ENCODE measurements at regions not wholly inside any gene's neighbourhood (a gene's known extent, or its start where the extent isn't known, plus 50 kb on each side); places are given as distances from the start of the nearest gene placed in this dataset.

DNA sequence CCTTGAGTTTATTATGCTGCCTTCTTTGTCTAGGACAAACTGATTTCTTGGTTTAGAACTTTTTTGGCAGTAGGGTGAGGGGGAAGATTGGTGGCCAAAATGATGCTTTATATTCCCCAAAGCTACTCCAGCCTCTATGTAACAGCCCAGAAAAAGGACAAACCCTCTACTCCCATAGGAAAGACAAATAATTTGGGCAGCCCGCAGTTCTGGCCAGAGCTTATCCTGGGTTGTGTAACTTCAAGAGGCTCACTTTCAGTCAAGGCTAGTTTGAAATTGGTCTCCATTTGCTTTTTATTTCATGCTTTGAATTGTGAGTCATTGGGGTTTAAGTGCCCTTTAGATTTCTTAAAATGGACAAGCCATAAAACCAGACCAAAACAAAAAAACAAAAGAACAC lies 142.3 kb downstream of the OLFM4 start:
- Histone ChIP-seq H3K9me3 (ENCODE audit: low read depth) (no peaks in the 10 kb centered on the region), H3K4me3 (no peak overlapping the region), H3K27me3 (no peaks in the 10 kb centered on the region), H3K4me1 (ENCODE audit: low read depth) (no peaks in the 10 kb centered on the region), H3K27ac (no peak overlapping the region), H3K36me3 (no peaks in the 10 kb centered on the region)
- no peak for DNase-seq (ENCODE audit: low read depth in 1 of 2, low spot score in 1 of 2)
- TF ChIP-seq, protein P1, sequence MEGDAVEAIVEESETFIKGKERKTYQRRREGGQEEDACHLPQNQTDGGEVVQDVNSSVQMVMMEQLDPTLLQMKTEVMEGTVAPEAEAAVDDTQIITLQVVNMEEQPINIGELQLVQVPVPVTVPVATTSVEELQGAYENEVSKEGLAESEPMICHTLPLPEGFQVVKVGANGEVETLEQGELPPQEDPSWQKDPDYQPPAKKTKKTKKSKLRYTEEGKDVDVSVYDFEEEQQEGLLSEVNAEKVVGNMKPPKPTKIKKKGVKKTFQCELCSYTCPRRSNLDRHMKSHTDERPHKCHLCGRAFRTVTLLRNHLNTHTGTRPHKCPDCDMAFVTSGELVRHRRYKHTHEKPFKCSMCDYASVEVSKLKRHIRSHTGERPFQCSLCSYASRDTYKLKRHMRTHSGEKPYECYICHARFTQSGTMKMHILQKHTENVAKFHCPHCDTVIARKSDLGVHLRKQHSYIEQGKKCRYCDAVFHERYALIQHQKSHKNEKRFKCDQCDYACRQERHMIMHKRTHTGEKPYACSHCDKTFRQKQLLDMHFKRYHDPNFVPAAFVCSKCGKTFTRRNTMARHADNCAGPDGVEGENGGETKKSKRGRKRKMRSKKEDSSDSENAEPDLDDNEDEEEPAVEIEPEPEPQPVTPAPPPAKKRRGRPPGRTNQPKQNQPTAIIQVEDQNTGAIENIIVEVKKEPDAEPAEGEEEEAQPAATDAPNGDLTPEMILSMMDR (IDR thresholded peaks at IDR 0.05; ENCODE audit: low read depth, low read length) = no peak

DNA sequence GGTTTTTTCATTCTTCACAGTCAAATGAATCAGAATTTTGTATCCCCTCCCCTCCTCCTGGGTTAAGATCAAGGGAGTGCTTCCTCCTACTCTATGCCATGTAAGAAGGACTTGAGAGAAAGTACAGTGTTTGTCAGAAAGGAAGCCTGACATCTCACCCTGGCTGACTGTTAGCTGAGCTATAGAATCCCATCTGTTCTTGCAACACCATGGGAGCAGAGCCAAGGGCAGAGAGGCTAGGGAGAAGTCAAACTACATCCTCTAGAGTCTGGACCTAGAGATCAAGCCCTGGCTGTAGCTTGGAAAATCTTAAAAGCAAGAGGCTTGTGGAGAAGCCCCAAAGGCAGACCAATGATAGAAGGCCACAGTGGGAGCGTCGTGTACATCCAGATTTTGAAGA lies 145.9 kb downstream of the OLFM4 start:
- no peak overlapping the region for H3K27ac ChIP-seq
- no peaks in the 10 kb centered on the region for H3K36me3 ChIP-seq
- no peaks in the 10 kb centered on the region for H3K9me3 ChIP-seq (ENCODE audit: low read depth)
- TF ChIP-seq, protein P1 (IDR thresholded peaks at IDR 0.05; ENCODE audit: low read depth, low read length) = no peak
- H3K27me3 ChIP-seq = no peaks in the 10 kb centered on the region
- H3K4me1 ChIP-seq (ENCODE audit: low read depth) = no peaks in the 10 kb centered on the region
- peak in 1 of 2 donors; percentile 4 for DNase-seq (ENCODE audit: low read depth in 1 of 2, low spot score in 1 of 2)
- no peak overlapping the region for H3K4me3 ChIP-seq

DNA sequence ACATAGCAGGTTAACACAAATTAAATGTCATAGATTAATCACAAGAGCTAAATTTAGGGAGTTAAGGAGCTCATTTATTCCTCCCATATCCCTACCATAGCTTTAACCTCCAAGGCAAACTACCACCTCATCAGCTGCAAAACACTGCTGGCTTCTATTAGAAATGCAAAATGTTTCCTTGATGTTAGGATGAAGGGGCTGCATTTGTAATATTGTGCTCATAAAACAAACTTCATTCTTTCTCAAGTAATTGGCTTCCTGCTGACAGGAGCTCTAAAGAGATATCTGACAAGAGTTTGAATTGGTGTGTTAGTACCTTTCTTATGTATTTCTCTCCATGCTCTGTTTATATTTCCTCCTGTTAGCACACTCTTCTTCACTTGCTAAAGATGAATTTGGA lies 152.1 kb downstream of the OLFM4 start:
- TF ChIP-seq, protein P1 (IDR thresholded peaks at IDR 0.05; ENCODE audit: low read depth, low read length) = no peak
- no peak overlapping the region for H3K27ac ChIP-seq
- no peaks in the 10 kb centered on the region for H3K9me3 ChIP-seq (ENCODE audit: low read depth)
- H3K27me3 ChIP-seq = no peaks in the 10 kb centered on the region
- H3K4me3 ChIP-seq = no peak overlapping the region
- no peak for DNase-seq (ENCODE audit: low read depth in 1 of 2, low spot score in 1 of 2)
- H3K4me1 ChIP-seq (ENCODE audit: low read depth) = no peaks in the 10 kb centered on the region
- H3K36me3 ChIP-seq = no peaks in the 10 kb centered on the region

DNA sequence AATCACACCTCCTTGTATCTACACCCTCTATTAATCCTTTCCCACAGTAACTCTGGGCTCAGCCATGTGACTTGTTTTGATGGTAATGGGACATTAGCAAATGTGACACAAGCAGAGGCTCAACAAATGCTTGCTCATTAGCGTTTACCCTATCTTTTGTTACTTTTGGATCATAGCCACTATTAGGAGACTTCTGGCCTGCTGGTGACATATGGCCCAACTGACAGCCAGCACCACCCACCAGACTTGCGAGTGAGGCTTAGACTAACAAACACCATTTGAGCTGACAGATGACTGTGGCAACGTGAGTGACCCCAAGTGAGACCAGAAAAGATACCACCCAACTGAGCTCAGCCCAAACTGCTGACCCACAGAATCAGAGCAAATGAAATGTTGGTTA lies 154.1 kb downstream of the OLFM4 start:
- Histone ChIP-seq H3K9me3 (ENCODE audit: low read depth) (no peaks in the 10 kb centered on the region), H3K36me3 (no peaks in the 10 kb centered on the region), H3K4me1 (ENCODE audit: low read depth) (no peaks in the 10 kb centered on the region), H3K27me3 (no peaks in the 10 kb centered on the region), H3K4me3 (no peak overlapping the region), H3K27ac (no peak overlapping the region)
- TF ChIP-seq, protein P1 (IDR thresholded peaks at IDR 0.05; ENCODE audit: low read depth, low read length) = no peak
- DNase-seq (ENCODE audit: low read depth in 1 of 2, low spot score in 1 of 2) = no peak

DNA sequence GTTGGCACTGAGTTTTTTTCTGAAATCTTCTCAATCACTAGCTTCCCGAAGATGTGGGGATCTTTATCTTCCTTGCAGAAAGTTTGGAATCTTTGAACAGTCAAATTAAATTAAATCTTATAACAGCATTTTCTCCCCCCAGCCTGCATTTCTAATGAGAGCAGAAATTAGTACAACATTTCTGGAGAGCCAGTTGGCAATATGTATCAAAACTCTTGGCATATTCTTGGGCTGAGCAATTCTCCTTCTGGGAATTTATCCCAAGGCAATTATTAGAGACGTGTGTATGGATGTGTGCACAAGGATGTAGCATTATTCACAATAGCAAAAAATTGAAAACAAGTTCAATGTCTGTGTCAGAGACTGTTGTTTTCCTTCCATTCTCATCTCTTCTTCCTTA lies 159.5 kb downstream of the OLFM4 start:
- Histone ChIP-seq H3K9me3 (ENCODE audit: low read depth) (no peaks in the 10 kb centered on the region), H3K4me1 (ENCODE audit: low read depth) (peaks cover 8% of the 10 kb centered on the region), H3K4me3 (no peak overlapping the region), H3K36me3 (no peaks in the 10 kb centered on the region), H3K27me3 (no peaks in the 10 kb centered on the region), H3K27ac (no peak overlapping the region)
- DNase-seq (ENCODE audit: low read depth in 1 of 2, low spot score in 1 of 2) = no peak
- TF ChIP-seq, protein P1 (IDR thresholded peaks at IDR 0.05; ENCODE audit: low read depth, low read length) = no peak

DNA sequence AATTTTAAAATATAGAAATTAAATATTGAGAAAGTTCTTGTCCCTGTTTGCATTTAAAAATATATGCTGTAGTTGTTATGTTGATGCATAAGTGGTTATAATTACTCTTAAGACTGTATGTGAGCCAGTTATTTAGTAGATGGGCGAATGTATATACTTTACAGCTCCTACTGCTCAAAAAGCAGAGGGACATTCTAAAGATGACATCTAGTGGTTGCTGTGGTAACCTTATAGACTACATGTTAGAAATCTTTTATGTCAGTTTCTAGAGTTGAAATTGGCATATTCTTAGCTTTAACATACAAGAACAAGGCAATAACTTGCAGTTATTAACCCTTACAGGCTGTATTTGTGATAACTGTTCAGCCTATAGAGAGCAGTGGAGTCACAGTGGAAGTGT lies 160.5 kb downstream of the OLFM4 start:
- H3K27ac ChIP-seq = no peak overlapping the region
- no peak overlapping the region for H3K4me3 ChIP-seq
- no peaks in the 10 kb centered on the region for H3K27me3 ChIP-seq
- no peak for DNase-seq (ENCODE audit: low read depth in 1 of 2, low spot score in 1 of 2)
- H3K9me3 ChIP-seq (ENCODE audit: low read depth) = no peaks in the 10 kb centered on the region
- peaks cover 8% of the 10 kb centered on the region for H3K4me1 ChIP-seq (ENCODE audit: low read depth)
- no peaks in the 10 kb centered on the region for H3K36me3 ChIP-seq
- TF ChIP-seq, protein P1 (IDR thresholded peaks at IDR 0.05; ENCODE audit: low read depth, low read length) = no peak
